UCSD-AML1 (cell line): ENCODE measurements at regions not wholly inside any gene's neighbourhood (a gene's known extent, or its start where the extent isn't known, plus 50 kb on each side); places are given as distances from the start of the nearest gene placed in this dataset.

Experiments used
- DNase-seq: peaks from one replicate; lab custom pipeline; 2025; ENCODE audit not compliant: unreplicated experiment; lab: John Stamatoyannopoulos, UW

- DNase-seq: no peak
Observed at GRCh38 chr18:61729322-61729721, 163.5 kb downstream of the RNF152 start.

- no peak for DNase-seq
Observed at GRCh38 chr18:61727241-61728193, 165.3 kb downstream of the RNF152 start.

- DNase-seq: no peak
Observed at GRCh38 chr18:61724532-61724931, 168.3 kb downstream of the RNF152 start.

- DNase-seq: no peak
Observed at GRCh38 chr18:61722247-61722646, 170.6 kb downstream of the RNF152 start.

DNA sequence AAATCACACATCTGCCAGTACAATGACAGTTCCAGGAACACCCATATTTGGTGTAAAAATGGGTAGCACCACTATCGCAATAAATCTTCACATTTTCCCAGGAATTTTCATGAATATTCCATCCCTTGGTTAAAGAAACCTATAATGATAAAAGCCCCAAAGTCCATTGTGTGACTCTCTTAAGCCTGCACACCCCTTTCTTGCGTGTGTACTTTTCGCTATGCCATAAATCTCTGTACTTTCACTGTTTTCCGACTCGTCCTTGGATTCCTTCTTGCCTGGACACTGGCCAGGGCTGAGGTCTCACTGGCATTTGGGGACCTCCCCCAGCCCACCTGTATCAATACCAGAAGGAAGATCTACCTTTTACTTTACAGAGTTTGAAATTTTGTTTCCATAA, 172.3 kb downstream of the RNF152 start:
- no peak for DNase-seq

- DNase-seq: no peak
Observed at GRCh38 chr18:61719671-61720070, 173.1 kb downstream of the RNF152 start.

DNA sequence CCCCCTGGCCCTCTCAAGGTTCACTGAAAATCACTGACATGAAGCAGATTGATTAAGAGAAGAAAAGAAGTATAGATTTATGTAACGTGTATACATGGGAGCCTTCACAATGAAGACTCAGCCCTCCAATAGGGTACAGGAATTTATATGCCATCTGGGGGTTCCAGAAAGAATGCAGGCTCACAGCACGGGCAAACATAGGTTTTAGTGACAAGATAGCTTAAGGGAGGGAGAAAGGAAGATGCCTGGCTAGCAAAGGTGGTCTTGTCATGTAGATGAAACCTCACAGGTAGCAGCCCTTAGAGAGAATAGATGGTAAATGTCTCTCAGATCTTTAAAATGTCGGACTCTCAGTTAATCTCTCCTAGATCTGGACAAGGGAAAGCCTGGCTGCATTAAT, 173.9 kb downstream of the RNF152 start:
- no peak for DNase-seq

- no peak for DNase-seq
Observed at GRCh38 chr18:61714421-61714820, 178.4 kb downstream of the RNF152 start.

- no peak for DNase-seq
Observed at GRCh38 chr18:61713502-61713901, 179.3 kb downstream of the RNF152 start.

- no peak for DNase-seq
Observed at GRCh38 chr18:61710082-61710620, 182.7 kb downstream of the RNF152 start.

DNA sequence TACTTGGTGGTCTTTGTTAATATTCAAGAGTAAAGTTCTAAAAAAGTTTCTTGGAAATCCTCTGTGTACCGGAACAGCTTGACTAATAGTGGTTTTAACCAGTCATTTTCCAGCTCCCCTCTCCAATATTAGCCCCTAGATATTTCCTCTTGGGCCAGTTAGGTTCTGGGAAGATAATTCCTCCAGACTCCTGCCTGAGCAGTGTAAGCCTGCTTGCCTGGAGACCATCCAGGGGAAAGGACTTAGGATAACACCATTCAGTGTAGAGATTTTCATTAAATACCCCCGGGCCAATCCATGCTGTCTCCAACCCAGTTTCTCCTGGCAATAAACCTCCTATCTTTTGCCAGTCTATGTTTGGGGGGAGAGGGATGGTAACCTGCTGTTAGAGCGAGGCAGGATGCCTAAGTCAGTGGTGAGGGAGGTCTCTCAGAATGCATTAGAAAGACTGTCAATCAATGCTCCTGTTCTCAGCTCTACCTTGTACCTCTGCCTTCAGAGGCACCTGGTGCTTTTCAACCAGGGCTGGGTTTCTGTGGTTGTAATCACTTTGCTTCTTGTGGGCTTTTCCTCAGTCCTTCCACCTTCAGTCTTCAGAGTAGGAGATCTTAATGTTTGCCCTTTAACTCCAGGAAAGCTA, 186.4 kb downstream of the RNF152 start:
- no peak for DNase-seq

GRCh38 chr18:61703508-61703907, 189.3 kb downstream of the RNF152 start:
- DNase-seq: no peak

GRCh38 chr18:61702007-61702406, 190.8 kb downstream of the RNF152 start:
- no peak for DNase-seq

DNA sequence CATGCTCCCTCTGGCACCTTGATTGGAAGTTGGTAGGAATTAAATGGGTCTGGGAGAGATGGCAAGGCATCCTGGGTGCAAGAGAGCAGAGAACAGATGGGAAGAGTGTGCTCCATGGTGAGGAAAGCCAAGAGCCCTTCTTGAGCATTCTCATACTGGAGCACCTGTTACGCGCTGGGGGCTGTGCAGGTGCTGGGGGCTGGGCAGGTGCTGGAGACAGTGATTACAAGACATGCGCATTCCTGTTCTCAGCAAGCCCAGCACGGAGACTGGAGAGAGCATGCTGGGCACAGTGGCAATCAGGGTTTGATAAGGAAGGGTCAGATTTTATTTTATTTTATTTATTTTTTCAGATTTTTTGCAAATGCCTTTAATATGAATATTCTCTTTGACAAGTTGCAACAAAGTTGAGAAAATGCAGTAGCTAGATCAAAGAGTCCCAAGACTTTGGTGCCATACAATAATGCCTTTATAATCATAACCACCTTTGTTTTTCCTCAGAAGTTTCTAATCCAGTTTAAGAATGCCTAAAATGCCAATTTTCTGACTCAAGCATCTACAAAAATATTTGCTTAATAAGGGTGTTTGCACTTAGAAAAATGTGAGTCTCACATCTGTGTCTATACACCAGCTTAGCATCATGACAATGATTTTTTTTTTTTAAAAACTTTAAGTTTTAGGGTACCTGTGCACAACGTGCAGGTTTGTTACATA, 193.3 kb downstream of the RNF152 start:
- no peak for DNase-seq

GRCh38 chr18:61697306-61697909, 195.4 kb downstream of the RNF152 start:
- DNase-seq: no peak

- no peak for DNase-seq
Observed at GRCh38 chr18:61694236-61694635, 198.6 kb downstream of the RNF152 start.

GRCh38 chr18:61690418-61691138, 202.2 kb downstream of the RNF152 start:
- DNase-seq: no peak

- no peak for DNase-seq
Observed at GRCh38 chr18:61687317-61687716, 205.5 kb downstream of the RNF152 start.

GRCh38 chr18:61683856-61684255, 209.0 kb downstream of the RNF152 start:
- no peak for DNase-seq

GRCh38 chr18:61681065-61681464, 211.7 kb downstream of the RNF152 start:
- DNase-seq: no peak
